HG03460 (cell line): ENCODE measurements at regions not wholly inside any gene's neighbourhood (a gene's known extent, or its start where the extent isn't known, plus 50 kb on each side); places are given as distances from the start of the nearest gene placed in this dataset.

ENCODE experiments used
- ATAC-seq: cut with Tn5 transposase; IDR thresholded peaks from one replicate; pipeline ENCODE4 v1.9.1; 2021; ENCODE audit not compliant: unreplicated experiment

DNA sequence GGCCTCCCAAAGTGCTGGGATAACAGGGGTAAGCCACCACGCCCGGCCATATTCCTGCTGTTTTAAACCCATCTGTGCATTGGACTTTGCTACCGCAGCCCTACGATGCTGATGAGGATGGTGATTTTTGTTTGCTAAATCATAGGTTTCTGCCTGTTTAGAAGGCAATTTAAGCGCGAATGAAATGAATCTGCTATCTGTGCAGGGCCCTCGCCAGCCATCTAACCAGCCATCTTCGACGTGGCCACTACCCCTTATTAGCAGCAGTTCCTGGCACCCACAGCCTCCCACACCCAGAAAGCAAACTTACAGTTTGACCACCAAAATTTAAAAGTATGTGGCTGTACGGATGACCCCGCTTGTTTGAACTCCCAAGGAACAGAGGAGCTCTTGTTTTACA lies 178.5 kb downstream of the SHOX start:
- no peak for ATAC-seq

DNA sequence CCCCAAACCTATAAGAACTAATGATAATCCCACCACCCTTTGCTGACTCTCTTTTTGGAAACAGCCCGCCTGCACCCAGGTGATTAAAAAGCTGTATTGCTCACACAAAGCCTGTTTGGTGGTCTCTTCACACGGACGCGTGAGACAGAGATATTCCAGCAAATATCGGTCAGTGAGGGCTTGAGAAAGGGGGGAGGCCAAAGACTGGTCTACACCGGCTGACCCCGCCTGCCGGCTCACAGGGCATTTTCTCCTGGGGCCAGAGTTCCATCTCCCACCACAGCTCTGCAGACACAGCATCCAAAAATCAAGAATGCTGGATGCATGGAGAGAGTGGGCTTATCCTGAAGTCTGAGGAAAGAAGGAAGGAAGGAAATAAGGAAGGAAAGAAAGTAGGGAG lies 176.0 kb downstream of the SHOX start:
- no peak for ATAC-seq

DNA sequence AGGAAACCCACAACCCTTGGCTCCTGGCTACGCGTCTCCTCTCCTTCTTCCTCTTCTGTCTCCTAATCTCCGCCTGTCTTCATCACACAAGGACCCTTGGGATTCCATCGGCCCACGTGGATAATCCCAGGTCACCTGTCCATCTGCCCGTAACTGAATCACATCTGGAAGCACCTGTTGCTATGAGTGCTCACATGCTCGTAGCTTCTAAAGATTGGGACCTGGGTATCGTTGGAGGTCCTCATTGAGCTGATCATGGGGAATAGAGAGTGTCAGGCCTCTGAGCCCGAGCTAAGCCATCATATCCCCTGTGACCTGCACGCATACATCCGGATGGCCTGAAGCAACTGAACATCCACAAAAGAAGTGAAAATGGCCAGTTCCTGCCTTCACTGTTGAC lies 175.4 kb downstream of the SHOX start:
- no peak for ATAC-seq

DNA sequence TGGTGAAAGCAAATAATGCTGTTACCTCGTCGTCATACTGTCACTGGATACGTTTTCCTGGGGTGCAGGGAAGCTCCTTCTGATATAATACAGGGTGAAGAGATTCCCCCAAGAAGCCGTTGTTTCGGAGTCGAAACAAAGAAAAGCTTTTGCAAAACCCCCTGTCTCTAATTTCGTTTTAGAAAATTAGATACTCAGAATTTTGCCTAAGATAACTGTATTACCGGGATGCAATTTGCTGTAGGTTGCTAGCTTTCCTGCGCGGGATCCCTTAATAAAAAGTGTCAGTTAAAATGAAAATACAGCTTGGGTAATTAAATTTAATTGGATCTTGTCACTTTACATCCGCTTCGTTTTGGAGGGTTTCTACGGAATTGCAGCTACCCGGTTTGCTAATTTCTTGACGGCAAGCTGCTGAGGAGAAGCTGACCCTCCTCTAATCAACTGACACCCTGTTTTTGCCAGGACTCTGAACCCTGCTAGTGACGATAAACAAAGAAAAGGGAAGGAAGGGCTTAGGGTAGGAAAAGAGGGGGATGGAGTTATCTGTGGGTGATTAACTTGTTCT lies 174.6 kb downstream of the SHOX start:
- ATAC-seq = no peak

DNA sequence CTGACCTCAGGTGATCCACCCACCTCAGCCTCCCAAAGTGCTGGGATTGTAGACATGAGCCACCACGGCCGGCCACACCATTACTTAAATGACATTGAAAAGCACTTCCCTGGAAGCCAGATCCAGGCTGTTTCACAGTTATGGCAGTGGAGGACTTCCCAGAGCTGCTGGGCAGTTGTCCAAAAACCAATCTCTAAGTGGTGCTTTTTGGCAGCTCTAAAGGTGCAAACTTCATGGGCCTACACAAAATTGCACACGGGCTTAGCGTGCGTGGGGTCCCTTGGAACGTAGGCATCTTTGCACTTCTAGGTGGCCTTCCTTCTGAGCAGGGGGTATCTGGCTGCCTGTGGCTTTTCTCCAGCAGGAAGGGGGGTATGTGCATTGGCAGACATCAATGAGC lies 172.3 kb downstream of the SHOX start:
- no peak for ATAC-seq

DNA sequence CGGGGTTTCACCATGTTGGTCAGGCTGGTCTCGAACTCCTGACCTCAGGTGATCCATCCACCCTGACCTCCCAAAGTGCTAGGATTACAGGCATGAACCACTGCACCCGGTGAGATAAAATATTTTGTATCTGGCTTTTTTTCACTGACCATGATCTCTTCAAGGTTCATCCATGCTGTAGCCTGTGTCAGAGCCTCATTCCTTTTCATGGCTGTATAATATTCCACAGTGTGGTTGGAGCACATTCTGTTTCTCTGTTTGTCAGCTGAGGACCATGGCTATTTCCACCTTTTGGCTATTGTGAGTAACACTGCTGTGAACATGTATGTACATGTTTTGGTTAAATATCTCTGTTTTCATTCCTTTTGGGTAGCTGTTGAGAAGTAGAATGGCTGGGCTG lies 169.2 kb downstream of the SHOX start:
- ATAC-seq = no peak

DNA sequence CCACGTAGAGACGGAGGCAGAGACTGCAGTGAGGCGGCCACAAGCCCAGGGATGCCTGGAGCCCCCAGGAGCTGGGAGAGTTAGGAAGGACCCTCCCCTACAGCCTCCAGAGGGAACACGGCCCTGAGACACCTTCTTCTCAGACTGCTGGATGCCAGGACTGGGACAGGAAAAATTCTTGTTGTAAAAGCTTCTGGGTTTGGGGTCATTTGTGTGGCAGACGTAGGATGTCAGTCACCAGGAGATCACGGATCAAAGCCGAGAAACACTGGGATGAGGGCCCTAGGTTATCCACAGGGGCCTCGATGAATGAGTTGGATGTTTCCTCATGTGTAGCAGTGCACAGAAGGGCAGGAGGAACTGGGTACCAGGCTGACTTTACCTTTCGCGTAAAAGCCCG lies 163.7 kb downstream of the SHOX start:
- ATAC-seq = no peak

DNA sequence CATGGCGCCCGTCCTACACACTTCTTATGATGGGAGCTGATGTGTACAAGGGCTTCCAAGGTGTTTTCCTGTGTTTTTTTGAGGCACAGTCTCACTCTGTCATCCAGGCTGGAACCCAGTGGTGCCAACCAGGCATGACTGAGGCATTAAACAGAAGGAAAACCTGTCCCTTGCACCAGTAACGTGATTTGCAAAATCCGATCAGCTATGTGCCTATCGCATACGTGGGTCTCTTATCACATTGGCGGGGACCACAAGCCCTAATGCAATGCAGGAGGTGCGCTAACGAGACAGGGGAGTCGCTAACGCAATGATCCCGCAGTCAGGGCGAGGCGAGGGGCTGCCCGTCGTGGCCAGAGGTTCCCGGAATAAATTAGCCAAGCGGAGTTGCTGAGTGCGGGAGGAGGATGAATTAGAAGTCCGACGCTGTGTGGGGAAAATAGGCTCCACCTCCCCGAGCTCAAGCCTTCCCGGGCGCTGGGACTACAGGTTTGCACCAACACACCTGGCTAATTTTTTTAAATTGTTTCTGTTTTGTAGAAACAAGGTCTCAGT lies 162.7 kb downstream of the SHOX start:
- ATAC-seq = no peak

DNA sequence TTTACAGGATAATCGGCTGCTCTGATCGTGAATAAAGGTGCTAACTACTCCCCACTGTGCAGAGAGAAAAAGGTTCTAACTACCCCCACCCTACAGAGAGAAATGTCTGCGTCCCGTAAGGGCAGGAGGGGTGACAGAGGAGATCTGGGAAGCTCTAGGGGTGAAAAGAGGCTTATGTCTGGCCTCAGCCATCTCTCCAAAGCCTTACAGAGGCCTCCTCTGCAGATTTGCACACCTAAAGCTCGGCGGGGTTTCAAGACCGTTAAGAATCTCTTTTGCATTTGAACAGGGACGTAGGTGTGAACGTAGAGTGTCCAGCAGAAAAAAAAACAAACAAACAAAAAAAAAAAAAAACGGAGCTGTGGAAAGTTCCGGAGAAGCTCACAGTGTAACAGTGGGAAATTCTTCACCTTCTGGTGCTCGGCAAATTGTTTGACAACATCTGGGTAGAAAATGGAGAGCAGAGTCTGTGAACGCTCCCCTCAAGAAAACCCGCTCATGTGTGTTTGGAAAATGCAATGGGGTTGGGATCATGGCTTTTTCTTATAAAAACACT lies 161.0 kb downstream of the SHOX start:
- no peak for ATAC-seq

DNA sequence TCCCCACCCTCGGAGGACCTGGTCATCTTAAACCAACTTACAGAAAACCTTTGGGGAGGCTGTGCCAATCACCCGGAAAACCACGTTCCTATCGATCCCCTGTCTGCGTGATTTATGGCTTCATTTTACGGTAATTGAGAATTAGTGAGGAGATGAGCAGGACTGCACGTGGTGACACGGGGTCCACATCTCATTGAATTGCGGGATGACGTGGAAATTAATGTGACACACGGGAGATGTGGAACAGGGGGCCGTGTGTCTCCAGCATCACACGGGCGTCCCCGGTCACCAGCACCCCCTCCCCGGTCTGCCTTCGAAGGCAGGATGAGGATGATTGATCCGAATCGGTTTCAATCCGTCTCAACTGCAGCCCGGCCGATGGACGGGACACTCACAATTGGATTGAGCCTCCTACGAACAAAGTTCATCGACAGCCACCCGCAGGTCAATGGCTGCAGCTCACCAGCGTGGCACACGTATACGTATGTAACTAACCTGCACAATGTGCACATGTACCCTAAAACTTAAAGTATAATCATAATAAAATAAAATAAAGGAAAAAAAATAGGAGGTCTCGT lies 160.3 kb downstream of the SHOX start:
- ATAC-seq = no peak

DNA sequence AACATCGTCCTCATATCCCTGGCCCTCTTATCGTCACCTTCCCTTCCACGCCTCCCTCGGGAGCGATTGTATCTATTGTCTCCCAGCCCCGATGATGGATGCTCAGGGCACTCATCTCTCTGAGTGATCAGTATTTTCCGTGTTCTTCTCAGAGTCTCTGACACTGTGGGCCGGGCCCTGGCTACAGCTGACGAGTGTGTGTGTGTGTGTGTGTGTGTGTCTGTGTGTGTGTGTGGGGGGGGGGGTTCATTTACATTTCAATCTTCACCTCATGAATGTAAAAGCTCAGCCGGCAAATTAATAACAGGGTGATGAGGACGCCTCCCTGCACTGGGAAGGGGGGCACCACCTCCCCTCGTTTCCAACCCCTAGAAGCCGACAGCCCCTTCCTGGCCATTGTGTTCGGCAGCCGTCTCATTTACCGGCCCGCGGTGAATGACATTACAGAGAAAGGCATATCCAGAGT lies 159.5 kb downstream of the SHOX start:
- ATAC-seq = no peak

DNA sequence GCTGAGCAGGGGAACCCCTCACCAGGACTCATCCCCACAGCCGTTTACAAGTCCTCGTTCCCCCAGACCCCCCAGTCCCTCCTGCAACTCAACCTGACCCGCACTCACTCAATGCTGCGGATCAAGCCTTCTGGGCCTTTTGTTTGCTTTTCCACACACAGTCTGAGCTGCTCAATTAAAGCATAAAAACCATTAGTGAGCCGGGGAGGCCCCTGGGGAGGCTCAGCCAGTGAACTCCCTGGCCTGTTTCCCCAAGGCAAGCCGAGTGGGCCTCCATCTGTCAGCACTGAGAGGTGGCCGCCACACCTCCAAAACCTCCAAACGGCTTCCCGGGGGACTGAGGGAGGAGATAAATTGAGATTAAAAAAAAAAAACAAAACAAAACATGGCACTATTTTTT lies 158.5 kb downstream of the SHOX start:
- no peak for ATAC-seq

DNA sequence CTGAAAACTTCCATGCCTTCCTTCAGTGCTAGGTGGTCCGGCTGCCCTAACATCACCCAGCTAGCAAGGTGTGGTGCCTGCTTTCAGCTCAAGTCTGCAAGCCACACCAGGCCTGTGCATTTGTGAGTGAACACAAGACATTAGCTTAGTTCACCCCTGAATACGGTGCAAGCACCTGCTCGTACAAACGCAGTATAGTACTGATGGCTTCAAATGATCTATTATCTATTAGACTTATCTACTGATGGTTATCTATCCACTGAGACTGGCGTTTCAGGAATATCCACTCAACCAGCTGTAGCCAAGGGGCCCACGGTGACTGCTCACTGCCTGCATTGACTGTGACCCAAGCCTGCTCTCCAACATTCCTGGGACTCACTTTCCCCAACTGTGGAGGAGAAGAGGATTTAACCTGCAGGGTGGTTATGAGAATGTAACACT lies 155.9 kb downstream of the SHOX start:
- no peak for ATAC-seq

DNA sequence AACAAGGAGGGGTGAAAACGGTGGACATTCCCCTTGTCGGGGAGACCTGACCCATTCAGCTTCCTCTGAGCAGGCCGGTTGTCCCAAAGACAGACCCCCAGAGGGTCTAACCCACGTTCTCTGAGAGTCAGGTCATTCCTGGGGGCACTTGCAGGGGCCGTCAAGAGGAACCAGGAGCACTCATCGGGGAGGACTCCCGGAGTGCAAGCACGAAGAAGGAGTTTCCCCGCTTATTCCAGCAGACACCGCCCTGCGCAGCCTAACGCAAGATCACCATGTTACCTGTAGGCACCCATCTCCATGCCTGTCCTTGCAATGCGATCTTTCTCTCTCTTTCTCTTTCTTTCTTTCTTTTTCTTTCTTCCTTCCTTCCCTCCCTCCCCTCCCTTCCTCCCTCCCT lies 154.2 kb downstream of the SHOX start:
- no peak for ATAC-seq

DNA sequence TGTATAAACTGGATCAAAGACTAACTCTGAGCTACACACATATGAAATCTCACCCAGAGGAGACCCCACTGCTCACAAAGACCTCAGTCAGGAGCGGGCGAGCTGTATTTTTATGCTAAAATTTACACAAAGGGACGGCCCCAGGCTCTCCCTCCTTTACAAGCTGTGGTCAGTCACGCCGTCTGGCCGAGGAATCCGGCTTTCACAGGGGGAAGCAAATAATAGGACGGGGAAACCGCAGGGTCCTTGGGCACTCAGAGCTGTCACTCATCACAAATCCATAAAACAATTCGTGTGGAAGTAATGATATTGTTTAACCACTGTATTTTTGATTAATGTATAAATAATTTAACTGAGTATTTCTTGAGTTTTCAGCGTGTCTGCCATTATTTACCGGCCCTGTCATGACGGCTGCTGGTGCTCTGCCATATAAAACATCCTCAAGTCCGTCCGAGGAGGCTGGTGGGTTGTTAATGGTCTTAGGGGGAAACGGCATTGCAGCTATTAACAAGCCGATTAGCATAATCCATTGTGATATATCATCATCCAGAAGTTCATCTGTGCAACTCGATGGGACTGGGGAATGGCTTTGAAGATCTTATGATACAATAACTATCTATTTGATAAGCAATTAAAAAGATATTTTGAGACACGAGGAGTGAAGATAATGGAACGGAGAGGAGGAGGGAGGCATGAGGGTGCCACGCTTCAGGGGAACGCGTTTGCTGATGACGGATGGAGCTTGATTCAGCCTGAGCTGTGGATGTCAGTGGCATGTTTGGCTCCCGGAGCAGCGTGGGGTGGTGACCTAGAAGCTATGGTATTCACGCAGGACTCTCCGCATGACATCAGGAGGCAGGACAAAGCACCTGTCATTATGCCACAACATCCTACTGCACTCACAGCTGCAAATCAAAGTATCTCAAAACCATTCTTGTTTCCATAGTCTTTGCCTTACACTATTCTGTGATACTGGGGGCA lies 150.9 kb downstream of the SHOX start:
- no peak for ATAC-seq

DNA sequence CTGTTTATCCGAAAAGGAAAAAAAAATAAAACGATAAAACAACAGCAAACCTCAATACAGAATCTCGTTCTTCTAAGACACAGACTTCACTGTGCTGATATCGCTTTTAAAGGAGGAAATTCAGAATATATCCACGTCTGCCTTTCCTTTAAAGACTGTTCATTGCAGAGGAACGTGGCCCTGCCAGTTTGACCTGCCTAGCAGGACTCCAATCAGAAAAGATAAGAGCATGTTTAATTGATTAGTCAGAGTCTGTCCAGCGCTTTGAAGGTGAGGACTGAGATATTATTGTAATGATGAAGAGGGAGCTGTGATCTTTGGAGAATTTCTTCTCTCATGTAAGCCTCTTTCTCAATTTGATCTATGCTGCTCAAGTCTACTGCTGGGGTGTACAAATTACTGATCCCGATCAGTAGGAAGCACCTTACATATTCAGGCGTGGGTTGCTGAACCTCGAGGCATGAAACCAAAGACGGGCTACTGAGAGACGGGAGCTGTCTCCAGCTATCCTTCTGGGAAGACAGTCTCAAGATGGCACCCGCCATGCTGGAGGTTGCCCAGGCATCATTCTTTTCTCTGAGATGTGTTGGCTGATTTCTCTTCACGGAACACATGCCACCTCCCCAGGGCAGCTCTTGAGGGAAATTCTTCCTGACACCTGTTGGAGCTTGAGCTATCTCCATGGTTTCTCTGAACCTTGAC lies 146.1 kb downstream of the SHOX start:
- no peak for ATAC-seq

DNA sequence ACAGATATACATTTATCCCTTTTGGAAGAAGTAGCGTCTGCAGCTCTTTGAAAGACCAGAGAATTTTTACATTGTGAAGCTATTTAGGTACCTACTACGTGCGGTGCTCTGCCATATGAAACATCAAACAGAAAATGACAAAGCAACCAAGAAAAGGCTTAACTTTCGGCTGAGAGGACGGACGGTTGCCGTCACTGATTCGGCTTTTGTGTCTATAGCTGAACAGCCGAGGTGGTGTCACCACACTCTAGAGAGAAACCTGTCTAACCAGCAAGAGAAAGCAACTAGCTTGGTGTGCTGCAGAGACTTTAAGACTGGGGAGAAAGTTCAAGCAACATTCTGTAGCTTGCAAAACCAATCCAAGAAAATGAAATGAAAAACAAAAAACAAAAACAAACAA lies 145.5 kb downstream of the SHOX start:
- no peak for ATAC-seq

DNA sequence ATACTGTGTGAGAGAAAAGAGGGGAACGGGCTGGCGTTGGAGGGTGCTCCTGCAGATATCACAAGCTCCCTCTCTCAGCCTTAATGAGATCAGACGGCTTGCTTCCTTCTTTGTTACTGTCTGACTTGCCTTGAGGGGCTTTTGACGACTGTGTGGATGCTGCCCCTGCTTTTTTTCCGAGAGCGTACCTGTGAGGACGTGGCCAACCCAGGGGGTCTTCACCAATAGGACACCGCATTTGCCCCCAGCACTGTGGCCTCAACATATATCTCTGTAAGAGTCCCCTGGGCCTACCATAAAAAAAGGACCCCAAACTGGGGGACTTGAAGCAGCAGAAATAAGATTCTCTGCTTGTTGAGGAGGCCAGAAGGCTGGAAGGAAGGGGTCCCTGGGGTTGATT lies 143.9 kb downstream of the SHOX start:
- ATAC-seq = no peak

DNA sequence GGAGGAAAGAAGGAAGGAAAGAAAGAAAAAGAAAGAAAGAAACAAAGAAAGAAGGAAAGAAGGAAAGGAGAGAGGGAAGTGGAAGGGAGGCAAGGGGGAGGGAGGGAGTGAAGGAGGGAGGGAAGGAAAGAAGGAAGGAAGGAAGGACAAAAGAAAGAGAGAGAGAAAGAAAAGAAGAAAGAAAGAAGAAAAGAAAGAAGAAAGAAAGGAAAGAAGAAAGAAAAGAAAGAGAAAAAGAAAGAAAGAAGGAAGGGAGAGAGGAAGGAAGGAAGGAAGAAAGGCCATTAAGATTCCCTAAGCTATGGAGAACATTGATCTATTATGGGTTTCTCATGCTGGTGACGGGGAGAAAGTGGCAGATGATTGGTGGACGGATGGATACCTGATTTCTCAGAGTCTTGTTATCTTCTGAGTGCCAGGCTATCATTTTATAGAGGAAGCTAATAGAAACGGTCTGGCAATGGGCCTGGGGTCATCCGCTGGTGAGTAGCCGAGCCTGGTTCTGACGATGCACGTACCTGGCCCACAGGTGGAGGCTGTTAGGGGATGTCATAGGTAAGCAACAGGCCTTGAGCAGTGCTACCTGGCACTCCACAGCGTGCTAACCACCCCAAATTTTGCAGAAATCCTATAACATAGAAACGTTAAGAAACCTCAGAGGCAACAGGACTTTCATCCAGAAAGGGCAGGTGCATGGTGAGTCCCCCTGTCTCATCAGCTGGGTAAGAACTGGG lies 142.9 kb downstream of the SHOX start:
- ATAC-seq = no peak

DNA sequence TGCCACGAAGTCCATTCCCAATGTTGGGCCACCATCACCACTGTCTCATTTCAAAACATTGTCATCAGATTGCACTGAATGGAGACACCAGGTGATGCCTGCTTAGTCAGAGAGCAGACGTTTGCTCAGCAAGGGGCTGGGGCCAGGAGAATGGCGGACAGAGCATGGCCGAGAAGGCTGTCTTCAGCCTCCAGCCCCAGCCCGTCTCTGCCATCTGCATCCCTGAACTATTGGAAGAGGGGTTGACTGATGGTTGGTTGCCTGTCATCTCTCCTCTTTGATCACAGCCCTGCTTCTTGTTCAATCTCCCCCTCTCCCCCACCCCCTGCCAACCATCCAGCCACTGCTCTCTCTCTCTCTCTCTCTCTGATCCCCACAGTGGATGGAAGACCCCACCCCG lies 140.9 kb downstream of the SHOX start:
- ATAC-seq = no peak
